ENCODE measurements at regions not wholly inside any gene's neighbourhood (a gene's known extent, or its start where the extent isn't known, plus 50 kb on each side); places are given as distances from the start of the nearest gene placed in this dataset.

DNA sequence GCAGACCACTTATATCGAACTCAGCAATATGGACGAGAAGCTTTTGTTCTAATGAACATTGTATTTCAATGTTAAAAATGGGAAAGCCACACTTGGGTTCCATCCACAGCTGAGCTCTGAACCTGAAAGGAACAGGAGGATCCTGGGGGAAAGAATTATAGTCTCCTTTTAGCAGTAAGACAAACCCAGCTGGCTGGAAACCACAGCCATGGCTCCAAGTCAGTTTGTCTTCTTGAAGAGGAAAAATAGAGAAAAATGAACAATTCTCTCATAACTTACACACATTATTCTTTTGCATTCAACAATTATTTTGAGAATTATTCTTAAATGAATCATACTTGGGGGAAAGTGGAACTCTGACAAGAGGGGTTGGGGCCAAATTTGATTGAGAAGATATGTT lies 149.2 kb upstream of the VEPH1 start:
- H3K27me3 ChIP-seq, result no peaks in the 10 kb centered on the region
- H3K36me3 ChIP-seq (ENCODE audit: low read depth, missing control alignments), result no peaks in the 10 kb centered on the region
- H3K27ac ChIP-seq, result no peak overlapping the region
- H3K4me1 ChIP-seq, result no peaks in the 10 kb centered on the region
- H3K4me3 ChIP-seq, result no peak overlapping the region
- WGBS, 2 donors, result 57 to 69% methylated on average over 2 of the region's 2 CpGs
- intact Hi-C loops (cut with DNase I; ENCODE audit: low total_unique reads), result no loop called here
- TF ChIP-seq, protein P1, sequence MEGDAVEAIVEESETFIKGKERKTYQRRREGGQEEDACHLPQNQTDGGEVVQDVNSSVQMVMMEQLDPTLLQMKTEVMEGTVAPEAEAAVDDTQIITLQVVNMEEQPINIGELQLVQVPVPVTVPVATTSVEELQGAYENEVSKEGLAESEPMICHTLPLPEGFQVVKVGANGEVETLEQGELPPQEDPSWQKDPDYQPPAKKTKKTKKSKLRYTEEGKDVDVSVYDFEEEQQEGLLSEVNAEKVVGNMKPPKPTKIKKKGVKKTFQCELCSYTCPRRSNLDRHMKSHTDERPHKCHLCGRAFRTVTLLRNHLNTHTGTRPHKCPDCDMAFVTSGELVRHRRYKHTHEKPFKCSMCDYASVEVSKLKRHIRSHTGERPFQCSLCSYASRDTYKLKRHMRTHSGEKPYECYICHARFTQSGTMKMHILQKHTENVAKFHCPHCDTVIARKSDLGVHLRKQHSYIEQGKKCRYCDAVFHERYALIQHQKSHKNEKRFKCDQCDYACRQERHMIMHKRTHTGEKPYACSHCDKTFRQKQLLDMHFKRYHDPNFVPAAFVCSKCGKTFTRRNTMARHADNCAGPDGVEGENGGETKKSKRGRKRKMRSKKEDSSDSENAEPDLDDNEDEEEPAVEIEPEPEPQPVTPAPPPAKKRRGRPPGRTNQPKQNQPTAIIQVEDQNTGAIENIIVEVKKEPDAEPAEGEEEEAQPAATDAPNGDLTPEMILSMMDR (IDR thresholded peaks at IDR 0.05), result no peak
- no peak for TF ChIP-seq POLR2A (IDR thresholded peaks at IDR 0.05)
- peak; percentile 48 for DNase-seq
- H3K9me3 ChIP-seq, result no peaks in the 10 kb centered on the region

DNA sequence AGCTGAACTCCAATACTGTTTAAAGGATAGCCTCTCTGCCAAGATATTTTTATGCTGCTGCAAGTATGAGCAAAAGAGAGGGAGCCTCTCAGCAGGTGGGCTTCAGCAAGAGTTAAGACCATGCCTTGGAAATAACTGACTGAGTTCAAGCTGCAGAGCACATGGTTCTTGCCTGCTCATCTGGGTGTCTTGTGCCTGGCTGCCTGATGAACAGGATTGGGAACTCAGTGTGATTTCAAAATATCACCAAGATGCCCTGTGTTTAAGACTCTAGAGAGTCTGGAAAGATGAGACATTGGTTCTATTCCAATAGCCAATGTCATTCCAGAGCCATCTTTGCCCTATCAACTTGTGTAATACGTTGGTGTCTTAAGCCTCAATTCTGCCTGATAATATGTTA lies 147.5 kb upstream of the VEPH1 start:
- no peaks in the 10 kb centered on the region for H3K36me3 ChIP-seq (ENCODE audit: low read depth, missing control alignments)
- TF ChIP-seq, protein P1 (IDR thresholded peaks at IDR 0.05), result no peak
- no peak for TF ChIP-seq POLR2A (IDR thresholded peaks at IDR 0.05)
- intact Hi-C loops (cut with DNase I; ENCODE audit: low total_unique reads), result no loop called here
- H3K4me1 ChIP-seq, result no peaks in the 10 kb centered on the region
- H3K9me3 ChIP-seq, result no peaks in the 10 kb centered on the region
- no peak overlapping the region for H3K4me3 ChIP-seq
- WGBS, 2 donors, result 73 to 80% methylated on average over 1 of the region's 1 CpG
- no peak overlapping the region for H3K27ac ChIP-seq
- DNase-seq, result no peak
- no peaks in the 10 kb centered on the region for H3K27me3 ChIP-seq

DNA sequence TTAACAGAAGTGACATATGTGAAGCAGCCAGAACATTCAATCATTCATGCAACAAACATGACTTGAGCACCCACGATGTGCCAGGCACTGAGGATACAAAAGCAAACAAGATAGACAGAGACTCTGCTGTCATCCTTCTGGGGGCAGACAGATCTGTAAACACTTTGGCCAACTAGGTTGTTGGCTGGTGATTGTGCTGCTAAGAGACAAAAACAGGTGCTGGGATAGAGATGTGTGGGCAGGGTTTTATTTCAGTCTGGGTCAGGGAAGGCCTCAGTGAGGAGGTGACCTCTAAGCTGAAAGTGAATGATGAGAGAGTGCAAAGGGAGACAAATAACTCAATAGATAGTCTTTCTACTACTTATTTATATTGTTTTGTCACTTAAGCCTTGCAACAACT lies 147.0 kb upstream of the VEPH1 start:
- no peak overlapping the region for H3K4me3 ChIP-seq
- no peak overlapping the region for H3K27ac ChIP-seq
- intact Hi-C loops (cut with DNase I; ENCODE audit: low total_unique reads), result no loop called here
- no peaks in the 10 kb centered on the region for H3K27me3 ChIP-seq
- no peak for TF ChIP-seq POLR2A (IDR thresholded peaks at IDR 0.05)
- TF ChIP-seq, protein P1 (IDR thresholded peaks at IDR 0.05), result no peak
- DNase-seq, result no peak
- 37 to 44% methylated on average over 1 of the region's 1 CpG for WGBS, 2 donors
- H3K36me3 ChIP-seq (ENCODE audit: low read depth, missing control alignments), result no peaks in the 10 kb centered on the region
- no peaks in the 10 kb centered on the region for H3K9me3 ChIP-seq
- H3K4me1 ChIP-seq, result no peaks in the 10 kb centered on the region

DNA sequence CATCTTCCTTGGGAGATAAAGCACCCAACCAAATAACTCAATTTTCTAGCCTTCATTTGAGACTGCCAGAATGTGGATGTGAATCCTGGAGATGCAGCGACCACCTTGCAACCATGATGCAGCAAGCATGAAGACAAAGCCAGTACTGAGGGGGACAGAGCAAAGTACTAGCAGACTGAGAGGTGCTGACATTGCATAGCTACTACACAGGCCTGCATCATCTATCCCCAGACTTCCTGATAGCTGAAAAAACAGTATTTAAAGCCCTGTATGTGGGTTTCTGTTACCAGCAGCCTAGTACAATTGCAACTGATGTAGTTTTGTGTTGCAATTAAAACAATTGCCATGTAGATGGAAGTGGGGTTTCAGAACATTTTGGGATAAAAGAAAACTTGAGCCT lies 146.3 kb upstream of the VEPH1 start:
- no peaks in the 10 kb centered on the region for H3K36me3 ChIP-seq (ENCODE audit: low read depth, missing control alignments)
- H3K27me3 ChIP-seq, result no peaks in the 10 kb centered on the region
- intact Hi-C loops (cut with DNase I; ENCODE audit: low total_unique reads), result no loop called here
- 95 to 100% methylated on average over 1 of the region's 1 CpG for WGBS, 2 donors
- no peaks in the 10 kb centered on the region for H3K9me3 ChIP-seq
- H3K4me1 ChIP-seq, result no peaks in the 10 kb centered on the region
- TF ChIP-seq, protein P1 (IDR thresholded peaks at IDR 0.05), result no peak
- TF ChIP-seq POLR2A (IDR thresholded peaks at IDR 0.05), result no peak
- no peak overlapping the region for H3K4me3 ChIP-seq
- no peak for DNase-seq
- H3K27ac ChIP-seq, result no peak overlapping the region

DNA sequence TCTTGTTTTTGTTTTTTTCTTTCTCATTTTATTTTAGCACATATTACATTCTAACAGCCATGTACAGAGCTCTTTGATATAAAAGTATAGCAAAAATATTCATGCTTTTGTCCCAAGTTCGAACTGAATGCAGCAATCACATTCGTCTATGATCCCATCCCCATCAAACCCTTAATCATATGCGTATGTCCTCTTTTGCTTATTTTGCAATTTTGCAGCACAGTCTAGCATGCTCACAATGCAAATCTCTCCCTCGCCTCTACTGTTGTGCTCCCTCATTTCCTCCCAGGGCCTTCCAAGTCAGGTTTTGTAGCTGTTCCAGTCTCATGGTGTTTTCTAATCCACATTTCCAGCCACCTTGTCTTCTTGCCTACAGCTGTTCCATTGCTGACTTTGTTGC lies 144.6 kb upstream of the VEPH1 start:
- WGBS, 2 donors, result 90 to 96% methylated on average over 4 of the region's 4 CpGs

More for the DNA sequence above, 144.6 kb upstream of the VEPH1 start:
- no peaks in the 10 kb centered on the region for H3K27me3 ChIP-seq
- H3K4me3 ChIP-seq, result no peak overlapping the region
- H3K27ac ChIP-seq, result no peak overlapping the region
- TF ChIP-seq, protein P1 (IDR thresholded peaks at IDR 0.05), result no peak
- no peak for TF ChIP-seq POLR2A (IDR thresholded peaks at IDR 0.05)
- no peaks in the 10 kb centered on the region for H3K36me3 ChIP-seq (ENCODE audit: low read depth, missing control alignments)
- intact Hi-C loops (cut with DNase I; ENCODE audit: low total_unique reads), result no loop called here
- H3K4me1 ChIP-seq, result no peaks in the 10 kb centered on the region
- no peak for DNase-seq
- no peaks in the 10 kb centered on the region for H3K9me3 ChIP-seq

Data from testis (tissue), 2 donors.